Mesothelial cell of epicardium (in vitro differentiated cells): ENCODE measurements at regions not wholly inside any gene's neighbourhood (a gene's known extent, or its start where the extent isn't known, plus 50 kb on each side); places are given as distances from the start of the nearest gene placed in this dataset.

Experiments used
- DNase-seq, 2 experiments: peaks; one replicate each; pipeline ENCODE4 v3.0.0; 2021; ENCODE audit warnings: low spot score in 2 of 2; ENCODE audit not compliant: unreplicated experiment in 2 of 2
- H3K27ac Mint-ChIP-seq: 2 replicates; pipeline ENCODE4 v1.8.0; 2021; ENCODE audit warnings: mixed read lengths
- H3K27me3 Mint-ChIP-seq: 2 replicates; pipeline ENCODE4 v1.8.0; 2021; ENCODE audit warnings: low read depth, mixed read lengths
- H3K36me3 Mint-ChIP-seq: 2 replicates; pipeline ENCODE4 v1.8.0; 2021; ENCODE audit warnings: mixed read lengths
- H3K4me1 Mint-ChIP-seq: 2 replicates; pipeline ENCODE4 v1.8.0; 2021; ENCODE audit warnings: mixed read lengths
- H3K4me3 Mint-ChIP-seq: 2 replicates; pipeline ENCODE4 v1.8.0; 2021; ENCODE audit warnings: mild to moderate bottlenecking, moderate library complexity, mixed read lengths
- H3K9me3 Mint-ChIP-seq: 2 replicates; pipeline ENCODE4 v1.8.0; 2021; ENCODE audit warnings: mixed read lengths
- CTCF ChIP-seq: fragments of 200-600 bp; sonication (generic); IDR thresholded peaks from one replicate; pipeline ENCODE4 v1.5.0; 2021; ENCODE audit warnings: antibody characterized with exemption; ENCODE audit not compliant: unreplicated experiment

GRCh38 chr15:39406485-39406884 is 174.4 kb upstream of the THBS1 start:
- H3K4me1 Mint-ChIP-seq = peaks cover 35% of the 10 kb centered on the region
- DNase-seq = no peak
- no peaks in the 10 kb centered on the region for H3K36me3 Mint-ChIP-seq
- H3K27ac Mint-ChIP-seq = no peak overlapping the region
- H3K27me3 Mint-ChIP-seq = no peaks in the 10 kb centered on the region
- TF ChIP-seq CTCF = no peak
- no peak overlapping the region for H3K4me3 Mint-ChIP-seq
- H3K9me3 Mint-ChIP-seq = no peaks in the 10 kb centered on the region

- H3K27ac Mint-ChIP-seq = no peak overlapping the region
- no peaks in the 10 kb centered on the region for H3K36me3 Mint-ChIP-seq
- no peak overlapping the region for H3K4me3 Mint-ChIP-seq
- no peak for DNase-seq
- no peak for TF ChIP-seq CTCF
- peaks cover 40% of the 10 kb centered on the region for H3K4me1 Mint-ChIP-seq
- H3K9me3 Mint-ChIP-seq = no peaks in the 10 kb centered on the region
- H3K27me3 Mint-ChIP-seq = no peaks in the 10 kb centered on the region
These were observed 173.8 kb upstream of the THBS1 start for GRCh38 chr15:39407116-39407515.

- Mint-ChIP-seq H3K27ac (no peak overlapping the region), H3K9me3 (no peaks in the 10 kb centered on the region), H3K27me3 (no peaks in the 10 kb centered on the region), H3K4me3 (no peak overlapping the region), H3K4me1 (peaks cover 39% of the 10 kb centered on the region), H3K36me3 (no peaks in the 10 kb centered on the region)
- TF ChIP-seq CTCF = no peak
- no peak for DNase-seq
These were observed 170.9 kb upstream of the THBS1 start for GRCh38 chr15:39409876-39410530.

- H3K4me1 Mint-ChIP-seq = peaks cover 35% of the 10 kb centered on the region
- H3K27ac Mint-ChIP-seq = no peak overlapping the region
- H3K27me3 Mint-ChIP-seq = no peaks in the 10 kb centered on the region
- no peaks in the 10 kb centered on the region for H3K36me3 Mint-ChIP-seq
- H3K4me3 Mint-ChIP-seq = no peak overlapping the region
- DNase-seq = no peak
- no peak for TF ChIP-seq CTCF
- H3K9me3 Mint-ChIP-seq = no peaks in the 10 kb centered on the region
These were observed 169.5 kb upstream of the THBS1 start for GRCh38 chr15:39411102-39411989.

GRCh38 chr15:39413558-39413957 is 167.3 kb upstream of the THBS1 start:
- no peak overlapping the region for H3K27ac Mint-ChIP-seq
- DNase-seq = no peak
- no peak for TF ChIP-seq CTCF
- H3K36me3 Mint-ChIP-seq = peaks cover 5% of the 10 kb centered on the region
- no peaks in the 10 kb centered on the region for H3K27me3 Mint-ChIP-seq
- no peak overlapping the region for H3K4me3 Mint-ChIP-seq
- H3K4me1 Mint-ChIP-seq = peaks cover 27% of the 10 kb centered on the region
- H3K9me3 Mint-ChIP-seq = peaks cover 13% of the 10 kb centered on the region
